Transverse colon (tissue), 4 donors: ENCODE measurements at regions not wholly inside any gene's neighbourhood (a gene's known extent, or its start where the extent isn't known, plus 50 kb on each side); places are given as distances from the start of the nearest gene placed in this dataset.

Experiments used
- EP300 ChIP-seq: sonication (generic); formaldehyde crosslinking; IDR thresholded peaks from one replicate; pipeline ENCODE4 v1.6.1; 2017; ENCODE audit warnings: antibody characterized with exemption, low read depth
- POLR2A ChIP-seq: fragments of 450-650 bp; IDR thresholded peaks from one replicate; pipeline ENCODE4 v1.6.1; 2016; ENCODE audit warnings: antibody characterized with exemption, mild to moderate bottlenecking, moderate library complexity
- POLR2AphosphoS5 ChIP-seq, 3 donors: sonication (generic); formaldehyde crosslinking; IDR thresholded peaks; one replicate each; pipeline ENCODE4 v1.6.1; 2016; ENCODE audit warnings: antibody characterized with exemption in 3 of 3
- TF ChIP-seq, protein P1 (sequence below), 5 experiments: fragments of 200-600 bp in 3 of 5; fragments of 450-650 bp in 2 of 5; sonication (generic) in 3 of 5; IDR thresholded peaks; 1 replicate in 2 of 5; 2 replicates in 3 of 5; pipeline ENCODE4 v1.5.1; 2016 to 2017; ENCODE audit warnings: antibody characterized with exemption in 5 of 5, inconsistent platforms in 3 of 5, mild to moderate bottlenecking in 2 of 5, moderate library complexity in 1 of 5

DNA sequence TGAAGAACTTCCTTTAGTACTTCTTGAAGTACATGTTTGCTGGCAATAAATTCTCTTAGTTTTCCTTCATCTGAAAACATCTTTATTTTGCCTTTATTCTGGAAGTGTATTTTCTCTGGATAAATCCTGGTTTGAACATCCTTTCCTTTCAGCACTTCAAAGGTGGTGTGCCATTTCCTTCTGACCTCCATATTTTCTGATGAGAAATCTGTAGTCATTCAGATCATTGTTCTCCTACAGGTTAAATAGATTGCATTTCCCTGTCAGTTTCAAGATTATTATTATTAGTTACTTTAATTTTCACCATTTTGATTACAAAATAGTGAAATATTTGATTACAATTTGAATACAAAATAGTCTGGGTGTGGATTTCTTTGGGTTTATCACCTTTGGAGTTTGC, 134.5 kb downstream of the CDH26 start:
- TF ChIP-seq, protein P1, sequence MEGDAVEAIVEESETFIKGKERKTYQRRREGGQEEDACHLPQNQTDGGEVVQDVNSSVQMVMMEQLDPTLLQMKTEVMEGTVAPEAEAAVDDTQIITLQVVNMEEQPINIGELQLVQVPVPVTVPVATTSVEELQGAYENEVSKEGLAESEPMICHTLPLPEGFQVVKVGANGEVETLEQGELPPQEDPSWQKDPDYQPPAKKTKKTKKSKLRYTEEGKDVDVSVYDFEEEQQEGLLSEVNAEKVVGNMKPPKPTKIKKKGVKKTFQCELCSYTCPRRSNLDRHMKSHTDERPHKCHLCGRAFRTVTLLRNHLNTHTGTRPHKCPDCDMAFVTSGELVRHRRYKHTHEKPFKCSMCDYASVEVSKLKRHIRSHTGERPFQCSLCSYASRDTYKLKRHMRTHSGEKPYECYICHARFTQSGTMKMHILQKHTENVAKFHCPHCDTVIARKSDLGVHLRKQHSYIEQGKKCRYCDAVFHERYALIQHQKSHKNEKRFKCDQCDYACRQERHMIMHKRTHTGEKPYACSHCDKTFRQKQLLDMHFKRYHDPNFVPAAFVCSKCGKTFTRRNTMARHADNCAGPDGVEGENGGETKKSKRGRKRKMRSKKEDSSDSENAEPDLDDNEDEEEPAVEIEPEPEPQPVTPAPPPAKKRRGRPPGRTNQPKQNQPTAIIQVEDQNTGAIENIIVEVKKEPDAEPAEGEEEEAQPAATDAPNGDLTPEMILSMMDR (IDR thresholded peaks at IDR 0.05): no peak
- no peak for TF ChIP-seq EP300
- TF ChIP-seq POLR2A: no peak
- no peak for TF ChIP-seq POLR2AphosphoS5 (IDR thresholded peaks at IDR 0.05)
